Mucosa of stomach (tissue), 1 donor: ENCODE measurements at regions not wholly inside any gene's neighbourhood (a gene's known extent, or its start where the extent isn't known, plus 50 kb on each side); places are given as distances from the start of the nearest gene placed in this dataset.
"Not testable (repeated sequence)": the region's sequence is repeated elsewhere in the genome, so short reads cannot be mapped to it uniquely, and the experiment has no call there.

ENCODE experiments used
- H3K27me3 ChIP-seq: one replicate; pipeline ENCODE4 v1.7.0; 2013; ENCODE audit warnings: mild to moderate bottlenecking, low read length; ENCODE audit not compliant: control insufficient read depth, insufficient read depth
- H3K36me3 ChIP-seq: one replicate; pipeline ENCODE4 v1.7.0; 2013; ENCODE audit warnings: low read length; ENCODE audit not compliant: control insufficient read depth, insufficient read depth
- H3K4me1 ChIP-seq: one replicate; pipeline ENCODE4 v1.7.0; 2013; ENCODE audit warnings: mild to moderate bottlenecking, low read length; ENCODE audit not compliant: control insufficient read depth, insufficient read depth
- H3K4me3 ChIP-seq: one replicate; pipeline ENCODE4 v1.7.0; 2013; ENCODE audit warnings: low read length
- H3K9ac ChIP-seq: one replicate; pipeline ENCODE4 v1.7.0; 2013; ENCODE audit warnings: mild to moderate bottlenecking, low read length, moderate library complexity
- H3K9me3 ChIP-seq: one replicate; pipeline ENCODE4 v1.7.0; 2013; ENCODE audit warnings: mild to moderate bottlenecking, low read length, moderate library complexity; ENCODE audit not compliant: control insufficient read depth
- donor health status: Pancreatic carcinoma.

DNA sequence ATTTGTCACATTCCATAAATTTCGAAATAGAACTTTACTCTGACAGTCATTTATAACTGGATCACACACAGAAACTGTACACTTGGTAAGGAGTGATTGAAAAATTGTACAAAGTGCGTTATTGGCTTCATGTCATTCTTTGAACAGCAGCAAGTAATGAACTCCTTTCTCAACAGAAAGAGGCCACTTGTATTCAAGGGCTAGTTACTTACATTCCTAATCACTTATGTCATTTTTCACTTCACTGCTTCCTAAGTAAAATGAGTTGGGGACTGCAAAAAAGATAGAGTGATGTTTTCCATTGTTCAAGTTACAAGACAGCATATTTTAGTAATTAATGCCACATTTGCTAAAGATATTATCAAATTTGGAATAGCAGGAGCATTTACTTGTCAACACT lies 893.2 kb downstream of the DTWD2 start:
- H3K9me3 ChIP-seq = no peaks in the 10 kb centered on the region
- H3K4me3 ChIP-seq = no peak overlapping the region
- no peak overlapping the region for H3K9ac ChIP-seq
- no peaks in the 10 kb centered on the region for H3K36me3 ChIP-seq
- no peaks in the 10 kb centered on the region for H3K27me3 ChIP-seq
- H3K4me1 ChIP-seq = no peaks in the 10 kb centered on the region

DNA sequence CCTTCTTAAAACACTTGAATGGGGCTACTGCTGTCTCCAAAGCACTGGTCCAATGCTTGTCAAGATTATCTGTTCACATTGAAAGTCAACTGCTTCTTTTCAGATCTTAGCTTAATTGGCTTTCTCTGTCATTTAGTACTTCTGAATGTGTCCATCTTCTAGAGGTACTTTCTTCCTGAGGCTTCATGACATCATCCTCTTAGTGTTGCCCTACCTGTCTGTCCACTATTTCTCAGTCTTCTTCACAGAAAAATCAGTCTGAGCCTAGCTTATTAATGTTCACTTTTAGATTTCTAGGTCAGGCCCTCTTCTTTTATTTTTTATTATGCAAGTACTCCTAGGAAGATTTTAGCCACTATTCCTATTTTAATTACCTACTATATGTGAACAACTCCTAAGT lies 899.9 kb downstream of the DTWD2 start:
- Histone ChIP-seq H3K4me1 (no peaks in the 10 kb centered on the region), H3K9me3 (no peaks in the 10 kb centered on the region), H3K36me3 (no peaks in the 10 kb centered on the region), H3K9ac (no peak overlapping the region), H3K4me3 (no peak overlapping the region), H3K27me3 (no peaks in the 10 kb centered on the region)

DNA sequence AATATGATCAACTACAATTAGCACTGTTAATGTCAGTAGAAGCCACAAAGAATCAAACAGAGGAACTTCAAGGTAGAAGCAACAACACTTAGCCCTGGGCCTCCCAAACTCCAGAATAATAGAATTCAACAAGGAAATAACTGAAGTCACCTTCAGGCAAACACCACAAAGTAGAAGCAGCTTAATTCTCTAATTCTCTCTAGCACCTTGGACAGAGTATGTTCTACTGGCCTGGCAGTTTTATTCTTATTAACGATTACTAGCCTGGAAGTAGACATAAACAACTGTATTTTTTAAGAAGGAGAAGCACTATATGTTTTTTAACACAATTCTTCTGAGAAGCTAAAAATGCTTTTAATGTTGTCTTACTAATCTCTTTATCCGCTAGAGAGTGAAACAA lies 911.9 kb downstream of the DTWD2 start:
- no peaks in the 10 kb centered on the region for H3K4me1 ChIP-seq
- no peaks in the 10 kb centered on the region for H3K9me3 ChIP-seq
- H3K4me3 ChIP-seq = no peak overlapping the region
- H3K9ac ChIP-seq = no peak overlapping the region
- H3K36me3 ChIP-seq = no peaks in the 10 kb centered on the region
- no peaks in the 10 kb centered on the region for H3K27me3 ChIP-seq

GRCh38 chr5:118070041-118070440 lies 918.3 kb downstream of the DTWD2 start:
- H3K4me3 ChIP-seq = no peak overlapping the region
- H3K9ac ChIP-seq = no peak overlapping the region
- H3K27me3 ChIP-seq = no peaks in the 10 kb centered on the region
- H3K4me1 ChIP-seq = no peaks in the 10 kb centered on the region
- no peaks in the 10 kb centered on the region for H3K36me3 ChIP-seq
- no peaks in the 10 kb centered on the region for H3K9me3 ChIP-seq

- H3K4me1 ChIP-seq = no peaks in the 10 kb centered on the region
- no peaks in the 10 kb centered on the region for H3K9me3 ChIP-seq
- H3K36me3 ChIP-seq = no peaks in the 10 kb centered on the region
- no peak overlapping the region for H3K4me3 ChIP-seq
- no peaks in the 10 kb centered on the region for H3K27me3 ChIP-seq
- H3K9ac ChIP-seq = no peak overlapping the region
These were observed 918.9 kb downstream of the DTWD2 start for GRCh38 chr5:118069452-118069851.

GRCh38 chr5:118068886-118069285 lies 919.5 kb downstream of the DTWD2 start:
- Histone ChIP-seq H3K36me3 (no peaks in the 10 kb centered on the region), H3K4me3 (no peak overlapping the region), H3K9ac (no peak overlapping the region), H3K9me3 (no peaks in the 10 kb centered on the region), H3K4me1 (no peaks in the 10 kb centered on the region), H3K27me3 (no peaks in the 10 kb centered on the region)

DNA sequence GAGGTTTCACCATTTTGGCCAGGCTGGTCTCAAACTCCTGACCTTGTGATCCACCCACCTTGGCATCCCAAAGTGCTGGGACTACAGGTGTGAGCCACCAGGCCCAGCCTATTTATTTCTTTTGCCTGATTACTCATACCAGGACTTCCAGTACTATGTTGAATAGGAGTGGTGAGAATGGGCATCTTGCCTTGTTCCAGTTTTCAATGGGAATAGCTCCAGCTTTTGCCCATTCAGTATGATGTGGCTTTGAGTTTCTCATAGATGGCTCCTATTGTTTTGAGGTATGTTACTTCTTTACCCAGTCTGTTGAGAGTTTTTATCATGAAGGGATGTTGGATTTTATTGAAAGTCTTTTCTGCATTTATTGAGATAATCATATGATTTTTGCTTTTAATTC lies 924.5 kb downstream of the DTWD2 start:
- not testable (repeated sequence) for H3K9me3 ChIP-seq, H3K4me3 ChIP-seq, H3K4me1 ChIP-seq, H3K27me3 ChIP-seq, H3K9ac ChIP-seq, H3K36me3 ChIP-seq

GRCh38 chr5:118060833-118061232 lies 927.5 kb downstream of the DTWD2 start:
- no peaks in the 10 kb centered on the region for H3K9me3 ChIP-seq
- H3K9ac ChIP-seq = no peak overlapping the region
- H3K27me3 ChIP-seq = no peaks in the 10 kb centered on the region
- no peak overlapping the region for H3K4me3 ChIP-seq
- H3K4me1 ChIP-seq = no peaks in the 10 kb centered on the region
- H3K36me3 ChIP-seq = no peaks in the 10 kb centered on the region

- no peaks in the 10 kb centered on the region for H3K4me1 ChIP-seq
- no peak overlapping the region for H3K4me3 ChIP-seq
- H3K36me3 ChIP-seq = no peaks in the 10 kb centered on the region
- H3K9me3 ChIP-seq = no peaks in the 10 kb centered on the region
- H3K27me3 ChIP-seq = no peaks in the 10 kb centered on the region
- no peak overlapping the region for H3K9ac ChIP-seq
These were observed 935.8 kb downstream of the DTWD2 start for GRCh38 chr5:118052503-118052902.

DNA sequence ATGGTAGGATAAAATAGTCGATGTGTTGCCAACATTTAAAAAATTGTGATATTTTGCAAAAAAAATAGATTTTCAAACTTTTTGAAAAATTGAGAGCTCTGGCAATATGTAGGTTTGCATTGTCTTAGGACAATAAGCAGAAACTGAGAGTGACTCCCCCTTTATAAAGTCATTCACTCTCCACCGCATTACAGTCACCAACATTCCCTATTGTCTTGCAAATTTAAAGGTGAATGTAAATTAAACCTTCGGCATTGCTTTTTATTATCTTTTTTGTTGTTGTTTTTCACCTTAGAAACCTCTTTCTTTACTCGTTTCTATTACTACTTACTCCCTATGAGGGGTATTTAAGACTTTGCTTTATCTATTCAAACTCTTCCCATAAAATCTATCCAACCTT lies 944.2 kb downstream of the DTWD2 start:
- Histone ChIP-seq H3K9me3 (no peaks in the 10 kb centered on the region), H3K4me1 (no peaks in the 10 kb centered on the region), H3K36me3 (no peaks in the 10 kb centered on the region), H3K27me3 (no peaks in the 10 kb centered on the region), H3K4me3 (no peak overlapping the region), H3K9ac (no peak overlapping the region)

DNA sequence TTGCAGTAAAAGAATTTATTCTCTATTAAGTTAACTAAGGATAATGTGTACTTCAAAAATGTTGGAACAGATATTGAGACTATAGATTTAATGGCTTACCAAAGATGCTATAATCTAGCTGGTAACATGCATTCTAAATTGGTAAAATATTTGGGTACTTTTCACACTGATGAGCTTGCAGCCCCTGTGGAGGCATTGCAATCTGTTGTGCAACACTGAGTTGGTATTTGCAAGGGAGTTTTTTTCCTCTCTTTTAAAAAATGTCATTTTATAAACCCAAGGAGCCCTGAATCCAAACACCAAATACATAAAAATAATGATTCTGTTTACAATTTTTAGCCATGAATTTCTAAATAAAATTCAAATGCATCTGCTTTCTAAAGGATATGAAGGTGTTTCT lies 944.8 kb downstream of the DTWD2 start:
- no peaks in the 10 kb centered on the region for H3K4me1 ChIP-seq
- H3K27me3 ChIP-seq = no peaks in the 10 kb centered on the region
- no peaks in the 10 kb centered on the region for H3K36me3 ChIP-seq
- no peaks in the 10 kb centered on the region for H3K9me3 ChIP-seq
- H3K4me3 ChIP-seq = no peak overlapping the region
- H3K9ac ChIP-seq = no peak overlapping the region

GRCh38 chr5:118042076-118042475 lies 946.3 kb downstream of the DTWD2 start:
- no peak overlapping the region for H3K9ac ChIP-seq
- no peak overlapping the region for H3K4me3 ChIP-seq
- no peaks in the 10 kb centered on the region for H3K27me3 ChIP-seq
- H3K4me1 ChIP-seq = no peaks in the 10 kb centered on the region
- no peaks in the 10 kb centered on the region for H3K36me3 ChIP-seq
- H3K9me3 ChIP-seq = no peaks in the 10 kb centered on the region

- no peaks in the 10 kb centered on the region for H3K9me3 ChIP-seq
- no peak overlapping the region for H3K9ac ChIP-seq
- no peaks in the 10 kb centered on the region for H3K4me1 ChIP-seq
- no peak overlapping the region for H3K4me3 ChIP-seq
- H3K36me3 ChIP-seq = no peaks in the 10 kb centered on the region
- H3K27me3 ChIP-seq = no peaks in the 10 kb centered on the region
These were observed 947.9 kb downstream of the DTWD2 start for GRCh38 chr5:118040496-118040895.
